PC-3 (cell line): ENCODE measurements at regions not wholly inside any gene's neighbourhood (a gene's known extent, or its start where the extent isn't known, plus 50 kb on each side); places are given as distances from the start of the nearest gene placed in this dataset.

Experiments used
- EZH2 ChIP-seq: fragments of 300-600 bp; sonication (generic); IDR thresholded peaks from one replicate; pipeline ENCODE4 v1.6.1; 2017; ENCODE audit warnings: antibody characterized with exemption, mild to moderate bottlenecking, low read length; ENCODE audit not compliant: unreplicated experiment
- EZH2phosphoT487 ChIP-seq: fragments of 300-600 bp; sonication (generic); IDR thresholded peaks from 2 replicates; pipeline ENCODE4 v1.6.1; 2018; ENCODE audit warnings: mild to moderate bottlenecking, antibody characterized with exemption, low read length, borderline replicate concordance
- TF ChIP-seq, protein P1 (sequence below): fragments of 300-600 bp; sonication (generic); conservative IDR thresholded peaks from 2 replicates; pipeline ENCODE4 v1.5.1; 2017; ENCODE audit warnings: antibody characterized with exemption, low read depth, mild to moderate bottlenecking, low read length

DNA sequence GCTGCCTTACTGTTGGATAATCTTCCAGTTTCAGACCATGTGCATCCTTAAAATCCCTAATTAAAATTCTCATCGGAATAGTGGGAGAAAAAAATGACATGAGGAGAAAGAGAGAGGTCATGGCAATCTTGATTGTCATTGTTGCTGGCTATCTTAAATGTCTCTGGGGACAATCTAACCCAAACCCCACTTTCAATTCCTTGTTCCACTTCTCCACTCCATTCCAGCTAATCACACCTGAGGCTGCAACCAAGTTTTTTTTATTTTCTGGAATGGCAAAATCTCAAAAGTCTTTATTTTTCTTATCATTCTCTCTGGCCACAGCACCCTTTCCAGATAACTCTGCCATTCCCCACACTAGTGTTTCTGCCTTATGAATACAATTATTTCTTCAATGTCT, 171.9 kb upstream of the RASA1 start:
- TF ChIP-seq, protein P1, sequence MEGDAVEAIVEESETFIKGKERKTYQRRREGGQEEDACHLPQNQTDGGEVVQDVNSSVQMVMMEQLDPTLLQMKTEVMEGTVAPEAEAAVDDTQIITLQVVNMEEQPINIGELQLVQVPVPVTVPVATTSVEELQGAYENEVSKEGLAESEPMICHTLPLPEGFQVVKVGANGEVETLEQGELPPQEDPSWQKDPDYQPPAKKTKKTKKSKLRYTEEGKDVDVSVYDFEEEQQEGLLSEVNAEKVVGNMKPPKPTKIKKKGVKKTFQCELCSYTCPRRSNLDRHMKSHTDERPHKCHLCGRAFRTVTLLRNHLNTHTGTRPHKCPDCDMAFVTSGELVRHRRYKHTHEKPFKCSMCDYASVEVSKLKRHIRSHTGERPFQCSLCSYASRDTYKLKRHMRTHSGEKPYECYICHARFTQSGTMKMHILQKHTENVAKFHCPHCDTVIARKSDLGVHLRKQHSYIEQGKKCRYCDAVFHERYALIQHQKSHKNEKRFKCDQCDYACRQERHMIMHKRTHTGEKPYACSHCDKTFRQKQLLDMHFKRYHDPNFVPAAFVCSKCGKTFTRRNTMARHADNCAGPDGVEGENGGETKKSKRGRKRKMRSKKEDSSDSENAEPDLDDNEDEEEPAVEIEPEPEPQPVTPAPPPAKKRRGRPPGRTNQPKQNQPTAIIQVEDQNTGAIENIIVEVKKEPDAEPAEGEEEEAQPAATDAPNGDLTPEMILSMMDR = no peak
- TF ChIP-seq EZH2 (no peak), EZH2phosphoT487 (no peak)
